SU-DHL-6 (cell line): ENCODE measurements at regions not wholly inside any gene's neighbourhood (a gene's known extent, or its start where the extent isn't known, plus 50 kb on each side); places are given as distances from the start of the nearest gene placed in this dataset.
"Not testable (repeated sequence)": the region's sequence is repeated elsewhere in the genome, so short reads cannot be mapped to it uniquely, and the experiment has no call there.

Source experiments
- H2AFZ ChIP-seq: fragments of 200-600 bp; sonication (generic); 2 replicates; pipeline ENCODE4 v1.6.1; 2014; ENCODE audit warnings: low read depth, mild to moderate bottlenecking, moderate library complexity, mixed read lengths, antibody characterized with exemption, low read length; ENCODE audit not compliant: severe bottlenecking
- H3F3A ChIP-seq: fragments of 200-600 bp; shearing (Covaris generic); 2 replicates; pipeline ENCODE4 v1.6.0; 2016; ENCODE audit warnings: antibody characterized with exemption, mild to moderate bottlenecking; ENCODE audit not compliant: insufficient read depth
- H3K27ac ChIP-seq: fragments of 200-600 bp; sonication (generic); 2 replicates; pipeline ENCODE4 v1.5.1; 2016; ENCODE audit warnings: low read depth, mild to moderate bottlenecking, low read length, moderate library complexity, mixed read lengths
- H3K27me3 ChIP-seq: fragments of 200-600 bp; sonication (generic), shearing (Covaris generic); 2 replicates; pipeline ENCODE4 v1.6.0; 2014; ENCODE audit warnings: mild to moderate bottlenecking, low read length
- H3K36me3 ChIP-seq: fragments of 200-600 bp; sonication (generic); 2 replicates; pipeline ENCODE4 v1.6.1; 2014; ENCODE audit warnings: mild to moderate bottlenecking, low read length, mixed read lengths
- H3K4me2 ChIP-seq: fragments of 300-600, 200-600 bp; shearing (Covaris generic), sonication (generic); 2 replicates; pipeline ENCODE4 v1.6.0; 2014; ENCODE audit warnings: low read length, low read depth, mild to moderate bottlenecking; ENCODE audit not compliant: poor library complexity, severe bottlenecking
- H3K4me3 ChIP-seq: fragments of 200-600 bp; sonication (generic); 2 replicates; pipeline ENCODE4 v1.5.1; 2014; ENCODE audit warnings: antibody characterized with exemption, low read length, mild to moderate bottlenecking, mixed read lengths; ENCODE audit not compliant: insufficient read depth, poor library complexity, severe bottlenecking
- H3K79me2 ChIP-seq: fragments of 200-600 bp; sonication (generic); 2 replicates; pipeline ENCODE4 v1.6.1; 2014; ENCODE audit warnings: mild to moderate bottlenecking, low read length, moderate library complexity; ENCODE audit not compliant: insufficient read depth
- H3K9ac ChIP-seq: fragments of 200-600 bp; sonication (generic); 2 replicates; pipeline ENCODE4 v1.7.0; 2014; ENCODE audit warnings: mild to moderate bottlenecking, low read length
- H3K9me2 ChIP-seq: fragments of 200-600 bp; sonication (generic); replicated peaks from 2 replicates; pipeline ENCODE4 v1.6.1; 2014; ENCODE audit warnings: low read length; ENCODE audit not compliant: insufficient read depth
- H3K9me3 ChIP-seq: fragments of 200-600 bp; sonication (generic); 2 replicates; pipeline ENCODE4 v1.6.1; 2014; ENCODE audit warnings: low read length, mixed read lengths; ENCODE audit not compliant: insufficient read depth
- H4K20me1 ChIP-seq: fragments of 200-600 bp; sonication (generic); 2 replicates; pipeline ENCODE4 v1.6.1; 2014; ENCODE audit warnings: low read depth, mild to moderate bottlenecking, antibody characterized with exemption, low read length, moderate library complexity, mixed read lengths
- CTCF ChIP-seq: fragments of 200-600 bp; sonication (generic); IDR thresholded peaks from one replicate; pipeline ENCODE4 v1.5.1; 2017; ENCODE audit warnings: antibody characterized with exemption, mild to moderate bottlenecking, low read length, moderate library complexity; ENCODE audit not compliant: insufficient read depth, poor library complexity, severe bottlenecking
- EZH2phosphoT487 ChIP-seq: fragments of 200-600 bp; sonication (generic), shearing (Covaris generic); conservative IDR thresholded peaks from 2 replicates; pipeline ENCODE4 v1.6.1; 2018; ENCODE audit warnings: mild to moderate bottlenecking, antibody characterized with exemption, low read length, moderate library complexity, mixed read lengths

GRCh38 chr3:178137831-178138230 lies 398.4 kb upstream of the KCNMB2 start:
- H3K9me2 ChIP-seq, result no peaks in the 10 kb centered on the region
- no peak for TF ChIP-seq EZH2phosphoT487
- no peak overlapping the region for H2AFZ ChIP-seq
- H3K4me3 ChIP-seq, result no peak overlapping the region
- H3K79me2 ChIP-seq, result no peaks in the 10 kb centered on the region
- no peak overlapping the region for H3K4me2 ChIP-seq
- H3K9ac ChIP-seq, result no peak overlapping the region
- no peaks in the 10 kb centered on the region for H3K27me3 ChIP-seq
- H3F3A ChIP-seq, result no peaks in the 10 kb centered on the region
- H3K27ac ChIP-seq, result no peak overlapping the region
- H3K9me3 ChIP-seq, result no peaks in the 10 kb centered on the region
- H4K20me1 ChIP-seq, result no peaks in the 10 kb centered on the region
- H3K36me3 ChIP-seq, result no peaks in the 10 kb centered on the region

DNA sequence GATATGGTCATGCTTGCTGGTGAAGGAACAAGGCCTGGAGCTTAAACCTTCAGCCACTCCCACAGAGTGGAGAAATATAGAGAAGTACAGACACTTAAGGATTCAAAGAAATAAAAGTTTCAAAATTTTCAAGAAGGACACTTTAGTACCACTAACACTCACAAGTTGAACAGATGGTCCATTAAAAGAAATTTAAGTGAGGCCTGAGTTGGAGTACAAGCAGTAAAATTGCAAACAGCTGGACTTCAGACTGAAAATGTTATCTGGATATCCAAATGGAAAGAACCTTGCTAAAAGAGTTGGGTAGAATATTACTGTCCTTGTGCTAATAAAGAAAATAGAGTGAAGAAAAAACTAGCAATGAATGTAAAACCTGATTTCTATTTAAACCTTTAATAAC lies 397.1 kb upstream of the KCNMB2 start:
- H4K20me1 ChIP-seq, result no peaks in the 10 kb centered on the region
- no peaks in the 10 kb centered on the region for H3F3A ChIP-seq
- no peak overlapping the region for H3K9ac ChIP-seq
- no peak overlapping the region for H3K4me2 ChIP-seq
- no peak overlapping the region for H2AFZ ChIP-seq
- no peaks in the 10 kb centered on the region for H3K9me2 ChIP-seq
- no peak overlapping the region for H3K4me3 ChIP-seq
- no peaks in the 10 kb centered on the region for H3K36me3 ChIP-seq
- H3K9me3 ChIP-seq, result no peaks in the 10 kb centered on the region
- H3K27me3 ChIP-seq, result no peaks in the 10 kb centered on the region
- H3K27ac ChIP-seq, result no peak overlapping the region
- no peaks in the 10 kb centered on the region for H3K79me2 ChIP-seq
- TF ChIP-seq EZH2phosphoT487 (no peak), CTCF (no peak)

DNA sequence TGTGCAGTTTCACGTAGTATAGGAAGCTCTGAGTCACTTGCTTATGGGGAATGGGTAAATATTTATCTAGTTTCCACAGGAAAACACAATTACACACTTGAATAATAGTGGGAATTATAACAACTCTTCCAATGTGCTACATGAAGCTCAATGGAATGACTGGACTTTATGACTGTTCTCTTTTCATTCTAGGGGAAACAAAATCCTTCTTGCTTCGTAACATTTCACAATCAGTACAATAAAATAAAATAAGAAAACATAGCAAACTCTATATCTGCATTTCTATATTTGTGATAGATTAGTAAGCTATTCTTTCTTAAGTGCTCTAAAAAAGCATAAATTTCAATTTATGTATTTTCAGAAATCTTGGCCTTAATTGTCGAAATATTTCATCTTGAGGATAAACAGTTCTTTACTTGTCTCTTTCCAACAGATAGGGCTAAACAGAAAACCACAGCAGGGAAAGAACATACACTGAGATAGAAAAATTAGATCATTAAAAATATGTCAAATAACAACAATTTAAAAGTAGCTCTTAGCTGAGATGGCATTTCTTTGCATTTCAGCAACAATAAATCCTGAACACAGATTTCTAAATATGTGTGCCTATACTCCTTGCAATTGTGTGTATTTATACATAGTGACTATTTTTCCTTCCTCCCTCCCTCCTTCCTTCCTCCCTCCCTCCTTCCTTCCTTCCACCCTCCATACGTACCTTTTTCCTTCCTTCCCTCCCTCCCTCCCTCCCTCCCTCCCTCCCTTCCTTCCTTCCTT lies 395.5 kb upstream of the KCNMB2 start:
- no peak overlapping the region for H2AFZ ChIP-seq
- H3K27ac ChIP-seq, result no peak overlapping the region
- H4K20me1 ChIP-seq, result no peaks in the 10 kb centered on the region
- no peak for TF ChIP-seq CTCF
- no peak for TF ChIP-seq EZH2phosphoT487
- H3K79me2 ChIP-seq, result no peaks in the 10 kb centered on the region
- no peak overlapping the region for H3K4me2 ChIP-seq
- no peak overlapping the region for H3K4me3 ChIP-seq
- H3K36me3 ChIP-seq, result no peaks in the 10 kb centered on the region
- no peak overlapping the region for H3K9ac ChIP-seq
- no peaks in the 10 kb centered on the region for H3K9me2 ChIP-seq
- H3F3A ChIP-seq, result no peaks in the 10 kb centered on the region
- H3K27me3 ChIP-seq, result no peaks in the 10 kb centered on the region
- no peaks in the 10 kb centered on the region for H3K9me3 ChIP-seq

GRCh38 chr3:178141305-178141684 lies 394.9 kb upstream of the KCNMB2 start:
- H3K79me2 ChIP-seq, H3K27me3 ChIP-seq, H3K4me3 ChIP-seq, H3K27ac ChIP-seq, H3K9me2 ChIP-seq, H3K9ac ChIP-seq, H4K20me1 ChIP-seq, H3K36me3 ChIP-seq, H3F3A ChIP-seq, H2AFZ ChIP-seq, H3K4me2 ChIP-seq, H3K9me3 ChIP-seq: not testable (repeated sequence)
